Loucy (cell line): ENCODE measurements at regions not wholly inside any gene's neighbourhood (a gene's known extent, or its start where the extent isn't known, plus 50 kb on each side); places are given as distances from the start of the nearest gene placed in this dataset.

Experiments used
- H2AFZ ChIP-seq: fragments of 200-600 bp; sonication (generic); 2 replicates; pipeline ENCODE4 v1.6.0; 2016; ENCODE audit warnings: antibody characterized with exemption, mild to moderate bottlenecking, low read length, moderate library complexity
- H3F3A ChIP-seq: fragments of 200-600 bp; 2 replicates; pipeline ENCODE4 v1.6.0; 2016; ENCODE audit warnings: antibody characterized with exemption, low read depth, mild to moderate bottlenecking
- H3K27me3 ChIP-seq: fragments of 200-600 bp; sonication (generic); 2 replicates; pipeline ENCODE4 v1.6.1; 2014; ENCODE audit warnings: low read length, mild to moderate bottlenecking; ENCODE audit not compliant: insufficient read depth, poor library complexity, severe bottlenecking
- H3K36me3 ChIP-seq: fragments of 200-600 bp; sonication (generic); 2 replicates; pipeline ENCODE4 v1.6.1; 2016; ENCODE audit warnings: low read length; ENCODE audit not compliant: insufficient read depth
- H3K4me1 ChIP-seq: fragments of 200-600 bp; sonication (generic); 2 replicates; pipeline ENCODE4 v1.5.1; 2014; ENCODE audit warnings: low read length, mild to moderate bottlenecking; ENCODE audit not compliant: insufficient read depth, poor library complexity, severe bottlenecking
- H3K4me2 ChIP-seq: fragments of 200-600 bp; sonication (generic); 2 replicates; pipeline ENCODE4 v1.6.0; 2014; ENCODE audit warnings: antibody characterized with exemption, low read length, low read depth, mild to moderate bottlenecking; ENCODE audit not compliant: poor library complexity, severe bottlenecking
- H3K4me3 ChIP-seq: fragments of 200-600 bp; sonication (generic); 2 replicates; pipeline ENCODE4 v1.5.1; 2014; ENCODE audit warnings: low read length, mild to moderate bottlenecking, mixed read lengths; ENCODE audit not compliant: poor library complexity, severe bottlenecking
- H3K79me2 ChIP-seq: fragments of 200-600 bp; sonication (generic); 2 replicates; pipeline ENCODE4 v1.6.1; 2014; ENCODE audit warnings: low read length; ENCODE audit not compliant: insufficient read depth
- H3K9ac ChIP-seq: fragments of 200-600 bp; sonication (generic); 2 replicates; pipeline ENCODE4 v1.6.0; 2014; ENCODE audit warnings: mild to moderate bottlenecking, low read depth, low read length, moderate library complexity; ENCODE audit not compliant: poor library complexity, severe bottlenecking
- H3K9me2 ChIP-seq: fragments of 200-600 bp; sonication (generic); replicated peaks from 2 replicates; pipeline ENCODE4 v1.6.1; 2016; ENCODE audit warnings: low read depth, low read length, mixed read lengths
- H3K9me3 ChIP-seq: fragments of 200-600 bp; sonication (generic); 2 replicates; pipeline ENCODE4 v1.6.1; 2014; ENCODE audit warnings: mild to moderate bottlenecking, antibody characterized with exemption, low read length, low read depth; ENCODE audit not compliant: insufficient read depth
- H4K20me1 ChIP-seq: fragments of 200-600 bp; sonication (generic); 2 replicates; pipeline ENCODE4 v1.6.0; 2014; ENCODE audit warnings: antibody characterized with exemption, low read length, mild to moderate bottlenecking; ENCODE audit not compliant: insufficient read depth, poor library complexity, severe bottlenecking
- CTCF ChIP-seq: fragments of 200-600 bp; sonication (generic); conservative IDR thresholded peaks from 2 replicates; pipeline ENCODE4 v1.5.1; 2014; ENCODE audit warnings: mild to moderate bottlenecking, antibody characterized with exemption, low read length
- EZH2phosphoT487 ChIP-seq: fragments of 200-600 bp; IDR thresholded peaks from 2 replicates; pipeline ENCODE4 v1.6.1; 2018; ENCODE audit warnings: antibody characterized with exemption, mild to moderate bottlenecking, moderate library complexity, borderline replicate concordance

DNA sequence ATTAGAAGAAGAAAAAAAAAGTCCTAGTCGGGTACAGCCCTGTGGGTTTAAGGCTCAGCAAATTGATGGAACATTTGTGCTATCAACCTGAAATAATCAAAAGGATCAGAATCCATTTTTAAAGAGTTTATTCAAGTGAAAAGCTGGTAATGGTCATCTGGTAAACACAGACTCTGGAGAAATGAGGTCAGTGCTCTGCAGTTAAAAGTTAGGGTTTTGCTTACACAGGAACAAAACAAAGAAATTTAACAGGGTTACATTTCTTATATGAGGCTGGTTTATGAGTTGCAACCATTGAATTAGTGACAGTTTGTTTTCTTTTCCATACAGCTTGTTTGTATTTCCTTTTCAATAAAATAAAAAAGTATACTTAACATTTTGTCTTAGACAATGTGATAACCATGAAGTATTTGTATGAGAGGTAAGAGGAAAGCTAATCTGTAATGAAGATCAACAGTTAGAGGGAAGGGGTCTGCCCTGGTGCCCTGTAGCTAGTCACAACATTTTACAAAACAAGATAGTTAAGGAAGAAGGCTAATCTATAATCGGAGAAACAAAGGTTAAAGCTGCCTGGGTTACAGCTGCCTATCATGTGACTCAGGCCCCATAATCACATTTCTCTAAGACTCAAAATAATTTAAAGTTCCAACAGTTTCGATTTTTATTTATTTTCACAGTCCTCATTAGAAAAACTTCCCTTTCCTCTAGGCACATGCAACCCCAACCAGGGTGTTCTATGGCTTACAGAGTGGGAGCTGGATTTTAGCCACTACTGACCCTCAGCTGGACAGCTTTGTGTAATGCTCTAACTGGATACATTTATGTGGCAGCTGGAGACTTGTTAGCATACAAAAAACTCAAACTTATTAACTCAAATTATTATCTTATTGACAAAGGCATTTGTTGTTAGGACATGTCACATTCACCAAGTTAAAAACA, 98.1 kb upstream of the ACP3 start:
- no peaks in the 10 kb centered on the region for H3K79me2 ChIP-seq
- no peaks in the 10 kb centered on the region for H3K9me2 ChIP-seq
- no peaks in the 10 kb centered on the region for H3K9me3 ChIP-seq
- no peaks in the 10 kb centered on the region for H3K4me1 ChIP-seq
- H2AFZ ChIP-seq, result no peak overlapping the region
- H4K20me1 ChIP-seq, result no peaks in the 10 kb centered on the region
- no peak overlapping the region for H3K4me3 ChIP-seq
- H3K9ac ChIP-seq, result no peak overlapping the region
- H3K27me3 ChIP-seq, result no peaks in the 10 kb centered on the region
- no peaks in the 10 kb centered on the region for H3K36me3 ChIP-seq
- H3K4me2 ChIP-seq, result no peak overlapping the region
- H3F3A ChIP-seq, result no peaks in the 10 kb centered on the region
- TF ChIP-seq CTCF (no peak), EZH2phosphoT487 (no peak)

DNA sequence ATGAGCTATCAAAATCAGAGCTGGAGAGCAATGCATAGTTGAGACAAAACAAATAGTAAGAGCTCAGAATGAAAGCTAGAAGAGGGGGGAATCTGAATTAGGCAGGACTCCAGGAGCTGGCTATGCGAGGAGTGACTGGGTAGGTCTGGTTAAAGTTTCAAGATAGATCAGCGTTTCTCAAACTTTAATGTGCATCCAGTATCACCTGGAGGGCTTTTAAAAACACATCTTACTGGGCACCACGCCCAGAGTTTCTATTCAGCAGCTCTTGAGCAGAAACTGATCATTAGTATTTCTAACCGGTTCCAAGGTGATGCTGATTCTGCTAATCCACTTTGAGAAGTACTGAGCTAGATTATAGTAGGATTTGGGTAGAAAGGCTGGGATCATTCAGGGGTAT, 96.2 kb upstream of the ACP3 start:
- no peaks in the 10 kb centered on the region for H4K20me1 ChIP-seq
- H3K27me3 ChIP-seq, result no peaks in the 10 kb centered on the region
- H3K79me2 ChIP-seq, result no peaks in the 10 kb centered on the region
- TF ChIP-seq EZH2phosphoT487, result no peak
- TF ChIP-seq CTCF, result no peak
- no peak overlapping the region for H3K4me3 ChIP-seq
- H3K9ac ChIP-seq, result no peak overlapping the region
- H2AFZ ChIP-seq, result no peak overlapping the region
- H3K9me3 ChIP-seq, result no peaks in the 10 kb centered on the region
- no peaks in the 10 kb centered on the region for H3K4me1 ChIP-seq
- H3K36me3 ChIP-seq, result no peaks in the 10 kb centered on the region
- no peaks in the 10 kb centered on the region for H3K9me2 ChIP-seq
- H3K4me2 ChIP-seq, result no peak overlapping the region
- H3F3A ChIP-seq, result no peaks in the 10 kb centered on the region

GRCh38 chr3:132222868-132223538, 94.2 kb upstream of the ACP3 start:
- Histone ChIP-seq H3K36me3 (no peaks in the 10 kb centered on the region), H3K4me1 (no peaks in the 10 kb centered on the region), H3K9me3 (no peaks in the 10 kb centered on the region), H3K9me2 (no peaks in the 10 kb centered on the region), H2AFZ (no peak overlapping the region), H3K9ac (no peak overlapping the region), H4K20me1 (no peaks in the 10 kb centered on the region), H3K4me2 (no peak overlapping the region), H3K79me2 (no peaks in the 10 kb centered on the region), H3K4me3 (no peak overlapping the region), H3K27me3 (no peaks in the 10 kb centered on the region), H3F3A (no peaks in the 10 kb centered on the region)
- no peak for TF ChIP-seq CTCF
- no peak for TF ChIP-seq EZH2phosphoT487
